Psoas muscle (tissue), 7 donors: ENCODE measurements at regions not wholly inside any gene's neighbourhood (a gene's known extent, or its start where the extent isn't known, plus 50 kb on each side); places are given as distances from the start of the nearest gene placed in this dataset.

Experiments
- ATAC-seq, 4 donors: fragments of 200-7000 bp; cut with Tn5 transposase; one replicate each; pipeline ENCODE4 v1.9.1; 2020; ENCODE audit warnings: moderate library complexity in 3 of 4, mild to moderate bottlenecking in 2 of 4
- DNase-seq, 2 donors: peaks; one replicate each; pipeline ENCODE4 v3.0.0-alpha.2; 2020
- H3K27ac ChIP-seq: fragments of 200-600 bp; one replicate; pipeline ENCODE4 v1.8.0; 2022
- H3K27me3 ChIP-seq, 3 donors: fragments of 200-600 bp in 1 of 3; one replicate each; pipeline versions ENCODE4 v1.6.1 to v1.8.0; 2013 to 2022; ENCODE audit warnings: low read length in 2 of 3, mild to moderate bottlenecking in 2 of 3, moderate library complexity in 1 of 3; ENCODE audit not compliant: insufficient read depth in 3 of 3
- H3K36me3 ChIP-seq, 2 donors: fragments of 200-600 bp in 1 of 2; one replicate each; pipeline versions ENCODE4 v1.6.1 to v1.8.0; 2013 to 2022; ENCODE audit warnings: low read depth in 1 of 2, mild to moderate bottlenecking in 1 of 2, moderate library complexity in 1 of 2; ENCODE audit not compliant: insufficient read depth in 1 of 2
- H3K4me1 ChIP-seq: fragments of 200-600 bp; one replicate; pipeline ENCODE4 v1.8.0; 2022
- H3K4me3 ChIP-seq: fragments of 200-600 bp; one replicate; pipeline ENCODE4 v1.8.0; 2022; ENCODE audit warnings: mild to moderate bottlenecking
- H3K9me3 ChIP-seq: fragments of 200-600 bp; one replicate; pipeline ENCODE4 v1.8.0; 2022
- WGBS, 3 donors: extraction: QIAGEN DNeasy Blood & Tissue Kit; methylation state at CpG; one replicate each; pipeline versions ENCODE4 v1.1.6 to v1.1.7; 2013; 5-methylcytosine and 5-hydroxymethylcytosine counted together
- intact Hi-C, 2 donors: fragments of 100-400 bp; cut with DNase I; formaldehyde crosslinking; loops; one replicate each; pipeline versions ENCODE4 v1.11.0 to v1.14.2; 2022
- TF ChIP-seq, protein P1 (sequence below): fragments of 200-600 bp; IDR thresholded peaks from one replicate; pipeline ENCODE4 v1.8.0; 2022; ENCODE audit warnings: antibody characterized with exemption
- donor health status: healthy with polysubstance abuse.
- donor health status: DM: no; HTN: no; CAD: no; lungs with moderate emphysema.
- donor health status: Bipolar disorder and iron deficiency.
- donor health status: healthy.
- donor health status: DM: yes; HTN: yes; CAD: no.
- donor health status: DM: no; HTN: no; CAD: no.
- donor health status: DM: yes; HTN: yes; CAD: no.

DNA sequence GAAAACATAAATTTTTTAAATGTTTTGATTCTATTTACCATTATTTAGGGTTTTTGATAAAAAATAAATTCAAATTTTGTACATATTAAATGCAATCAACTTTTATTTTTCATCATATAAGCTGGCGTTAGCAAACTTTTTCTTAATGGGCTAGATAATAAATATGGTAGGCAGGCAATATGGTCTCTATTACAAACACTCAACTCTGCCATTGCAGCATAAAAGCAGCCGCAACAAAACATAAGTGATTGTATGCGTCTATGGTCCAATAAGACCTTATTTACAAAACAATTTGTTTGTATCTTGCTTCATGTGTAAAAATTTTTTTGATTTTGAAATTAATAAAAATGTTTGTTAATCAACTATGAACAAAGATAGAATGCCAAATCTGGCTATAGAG lies 116.8 kb upstream of the GLI2 start:
- no peak for ATAC-seq
- 96 to 98% (median 96%) methylated on average over 3 of the region's 3 CpGs for WGBS, 3 donors
- peaks cover 6% of the 10 kb centered on the region for H3K4me1 ChIP-seq

DNA sequence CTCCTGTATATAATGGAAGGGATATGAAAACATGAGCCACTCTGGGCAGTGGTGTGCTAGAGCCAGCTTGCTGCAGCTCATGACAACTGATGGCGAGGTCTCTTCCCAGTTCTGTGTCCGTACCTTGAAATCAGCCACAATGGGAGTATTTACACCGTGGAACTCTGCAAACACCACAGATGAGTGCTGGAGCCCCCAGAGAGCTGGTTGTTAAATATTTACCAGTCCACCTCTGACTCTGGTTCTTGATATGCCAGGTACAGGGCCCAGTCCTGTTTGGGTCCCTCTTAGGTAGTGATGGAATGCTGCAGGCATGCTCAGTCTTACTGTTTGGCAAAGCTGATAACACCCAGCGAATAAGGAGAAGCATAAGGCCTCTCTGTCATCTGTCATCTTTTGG lies 116.1 kb upstream of the GLI2 start:
- no peak for DNase-seq
- TF ChIP-seq, protein P1, sequence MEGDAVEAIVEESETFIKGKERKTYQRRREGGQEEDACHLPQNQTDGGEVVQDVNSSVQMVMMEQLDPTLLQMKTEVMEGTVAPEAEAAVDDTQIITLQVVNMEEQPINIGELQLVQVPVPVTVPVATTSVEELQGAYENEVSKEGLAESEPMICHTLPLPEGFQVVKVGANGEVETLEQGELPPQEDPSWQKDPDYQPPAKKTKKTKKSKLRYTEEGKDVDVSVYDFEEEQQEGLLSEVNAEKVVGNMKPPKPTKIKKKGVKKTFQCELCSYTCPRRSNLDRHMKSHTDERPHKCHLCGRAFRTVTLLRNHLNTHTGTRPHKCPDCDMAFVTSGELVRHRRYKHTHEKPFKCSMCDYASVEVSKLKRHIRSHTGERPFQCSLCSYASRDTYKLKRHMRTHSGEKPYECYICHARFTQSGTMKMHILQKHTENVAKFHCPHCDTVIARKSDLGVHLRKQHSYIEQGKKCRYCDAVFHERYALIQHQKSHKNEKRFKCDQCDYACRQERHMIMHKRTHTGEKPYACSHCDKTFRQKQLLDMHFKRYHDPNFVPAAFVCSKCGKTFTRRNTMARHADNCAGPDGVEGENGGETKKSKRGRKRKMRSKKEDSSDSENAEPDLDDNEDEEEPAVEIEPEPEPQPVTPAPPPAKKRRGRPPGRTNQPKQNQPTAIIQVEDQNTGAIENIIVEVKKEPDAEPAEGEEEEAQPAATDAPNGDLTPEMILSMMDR = no peak

More for the DNA sequence above, 116.8 kb upstream of the GLI2 start:
- Histone ChIP-seq H3K27me3 (peaks cover 0 to 5% (median 0%) of the 10 kb centered on the region in 3 donors), H3K9me3 (no peaks in the 10 kb centered on the region), H3K36me3 (no peaks in the 10 kb centered on the region), H3K4me3 (no peak overlapping the region), H3K27ac (no peak overlapping the region)
- DNase-seq = no peak
- TF ChIP-seq, protein P1 = no peak
- intact Hi-C loops = no loop called here

DNA sequence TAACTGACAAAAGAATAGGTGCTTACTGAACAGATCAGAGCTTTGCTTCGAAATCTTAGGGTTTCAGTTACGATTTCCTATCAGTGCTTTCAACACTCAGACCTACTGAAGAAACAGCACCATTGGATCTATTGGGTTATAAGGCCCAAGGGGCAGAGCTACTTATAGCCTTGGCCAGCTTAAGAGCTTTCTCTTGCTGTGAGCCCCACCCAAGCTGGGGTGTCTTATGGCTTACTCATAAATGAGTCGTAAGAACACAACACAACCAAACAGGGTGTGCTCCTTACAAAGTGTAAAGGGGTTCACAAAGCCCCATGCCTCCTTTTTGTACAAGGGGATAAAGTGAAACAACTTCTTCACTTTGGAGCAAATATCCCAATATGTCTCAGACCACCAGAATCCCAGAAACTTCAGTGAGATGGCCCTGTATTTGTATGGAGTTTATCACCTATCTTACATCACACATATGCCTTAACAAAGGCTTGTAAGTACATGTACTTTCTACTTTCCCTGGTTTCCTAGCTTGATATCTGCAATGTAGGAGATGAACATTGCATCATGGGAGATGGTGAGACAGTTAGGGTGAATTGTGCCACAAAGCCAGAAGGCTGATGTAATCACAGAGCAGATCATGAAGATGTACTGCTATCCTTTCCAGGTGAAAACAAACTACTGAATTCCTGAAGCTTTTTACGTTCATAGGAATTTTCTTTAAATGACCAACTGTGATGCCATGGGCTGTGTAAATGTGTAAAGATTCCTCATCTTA lies 115.5 kb upstream of the GLI2 start:
- Histone ChIP-seq H3K4me3 (no peak overlapping the region), H3K27me3 (no peaks in the 10 kb centered on the region), H3K36me3 (no peaks in the 10 kb centered on the region), H3K27ac (no peak overlapping the region), H3K9me3 (no peaks in the 10 kb centered on the region), H3K4me1 (peaks cover 6% of the 10 kb centered on the region)
- intact Hi-C loops = no loop called here
- TF ChIP-seq, protein P1 = no peak
- WGBS, 3 donors = 91 to 97% (median 92%) methylated on average over 4 of the region's 4 CpGs
- DNase-seq = no peak
- ATAC-seq = no peak

More for the DNA sequence above, 116.1 kb upstream of the GLI2 start:
- Histone ChIP-seq H3K4me3 (no peak overlapping the region), H3K27me3 (no peaks in the 10 kb centered on the region), H3K36me3 (no peaks in the 10 kb centered on the region), H3K27ac (no peak overlapping the region), H3K4me1 (peaks cover 6% of the 10 kb centered on the region), H3K9me3 (no peaks in the 10 kb centered on the region)
- intact Hi-C loops = no loop called here
- WGBS, 3 donors = 92 to 95% (median 94%) methylated on average over 4 of the region's 4 CpGs
- no peak for ATAC-seq

DNA sequence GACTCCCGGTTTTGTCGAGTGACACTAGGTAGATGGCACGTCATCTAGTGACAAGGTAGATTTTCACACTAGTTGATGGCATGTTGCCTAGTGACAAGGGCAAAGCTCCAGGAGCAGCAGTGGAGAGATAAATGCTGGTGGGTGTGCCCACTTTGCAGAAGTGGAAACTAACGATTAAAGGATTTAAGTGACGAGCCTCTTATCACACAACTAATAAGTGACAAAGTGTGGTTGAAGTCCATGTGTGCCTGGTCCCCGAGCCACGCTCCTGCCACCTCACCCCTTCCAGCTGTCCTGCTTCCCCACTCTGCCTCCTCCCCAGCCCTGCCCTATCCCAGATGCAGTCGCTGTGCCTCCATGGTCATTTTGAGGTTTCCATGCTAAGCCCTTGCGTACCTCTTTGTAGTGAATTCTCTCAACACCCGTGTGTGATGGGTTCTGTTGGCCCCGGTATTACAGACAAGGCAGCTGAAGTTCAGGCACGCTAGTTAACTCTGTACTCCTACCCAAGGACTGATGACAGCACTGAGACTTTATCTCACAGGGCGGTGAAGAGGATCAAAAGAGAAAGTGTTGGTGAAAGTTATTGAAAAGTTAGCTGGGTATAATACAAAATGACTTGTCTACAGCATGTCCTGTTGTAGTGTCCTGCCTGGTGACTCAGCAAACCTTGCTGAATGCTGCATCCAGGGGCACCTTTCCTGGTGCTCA lies 113.4 kb upstream of the GLI2 start:
- no peak overlapping the region for H3K27ac ChIP-seq
- H3K4me1 ChIP-seq = no peaks in the 10 kb centered on the region
- TF ChIP-seq, protein P1 = no peak
- no peak overlapping the region for H3K4me3 ChIP-seq
- H3K36me3 ChIP-seq = no peaks in the 10 kb centered on the region
- 94% methylated on average over 13 of the region's 13 CpGs for WGBS, 3 donors
- H3K9me3 ChIP-seq = no peaks in the 10 kb centered on the region
- DNase-seq (no peak), ATAC-seq (no peak)
- H3K27me3 ChIP-seq = no peaks in the 10 kb centered on the region
- intact Hi-C loops = no loop called here
